IPS DF 6.9 (cell line): ENCODE measurements at regions not wholly inside any gene's neighbourhood (a gene's known extent, or its start where the extent isn't known, plus 50 kb on each side); places are given as distances from the start of the nearest gene placed in this dataset.

Experiments
- DNase-seq: peaks from one replicate; pipeline ENCODE4 v3.0.0-alpha.2; 2013; ENCODE audit warnings: low read depth, low spot score
- H3K27ac ChIP-seq: one replicate; pipeline ENCODE4 v1.5.1; 2013; ENCODE audit warnings: low read length, control low read depth
- H3K27me3 ChIP-seq: 2 replicates; pipeline ENCODE4 v1.6.1; 2013; ENCODE audit warnings: mild to moderate bottlenecking, low read length; ENCODE audit not compliant: control insufficient read depth, insufficient read depth
- H3K36me3 ChIP-seq: 2 replicates; pipeline ENCODE4 v1.6.1; 2013; ENCODE audit warnings: low read length; ENCODE audit not compliant: control insufficient read depth, insufficient read depth
- H3K4me1 ChIP-seq: 2 replicates; pipeline ENCODE4 v1.6.1; 2013; ENCODE audit warnings: low read length; ENCODE audit not compliant: control insufficient read depth, insufficient read depth
- H3K4me3 ChIP-seq: 2 replicates; pipeline ENCODE4 v1.5.1; 2013; ENCODE audit warnings: mild to moderate bottlenecking, low read length
- H3K9me3 ChIP-seq: 2 replicates; pipeline ENCODE4 v1.6.1; 2013; ENCODE audit warnings: low read length, inconsistent platforms; ENCODE audit not compliant: control insufficient read depth, insufficient read depth
- WGBS: extraction: QIAGEN DNeasy Blood & Tissue Kit; methylation state at CpG from one replicate; pipeline ENCODE4 v1.1.7; 2013; ENCODE audit warnings: mixed read lengths, missing lambda C conversion rate; ENCODE audit not compliant: insufficient read length, insufficient coverage; 5-methylcytosine and 5-hydroxymethylcytosine counted together

- no peaks in the 10 kb centered on the region for H3K27me3 ChIP-seq
- no peaks in the 10 kb centered on the region for H3K4me1 ChIP-seq
- no peak overlapping the region for H3K27ac ChIP-seq
- H3K9me3 ChIP-seq: no peaks in the 10 kb centered on the region
- H3K4me3 ChIP-seq: no peak overlapping the region
- H3K36me3 ChIP-seq: no peaks in the 10 kb centered on the region
- no peak for DNase-seq
Observed at GRCh38 chrX:20906571-20906970, 467.6 kb upstream of the CNKSR2 start.

GRCh38 chrX:20884565-20884964, 489.7 kb upstream of the CNKSR2 start:
- Histone ChIP-seq H3K27ac (no peak overlapping the region), H3K36me3 (no peaks in the 10 kb centered on the region), H3K4me3 (no peak overlapping the region), H3K9me3 (no peaks in the 10 kb centered on the region), H3K4me1 (no peaks in the 10 kb centered on the region), H3K27me3 (no peaks in the 10 kb centered on the region)
- WGBS: no CpG with 5 or more reads among the region's 3 CpGs
- no peak for DNase-seq

DNA sequence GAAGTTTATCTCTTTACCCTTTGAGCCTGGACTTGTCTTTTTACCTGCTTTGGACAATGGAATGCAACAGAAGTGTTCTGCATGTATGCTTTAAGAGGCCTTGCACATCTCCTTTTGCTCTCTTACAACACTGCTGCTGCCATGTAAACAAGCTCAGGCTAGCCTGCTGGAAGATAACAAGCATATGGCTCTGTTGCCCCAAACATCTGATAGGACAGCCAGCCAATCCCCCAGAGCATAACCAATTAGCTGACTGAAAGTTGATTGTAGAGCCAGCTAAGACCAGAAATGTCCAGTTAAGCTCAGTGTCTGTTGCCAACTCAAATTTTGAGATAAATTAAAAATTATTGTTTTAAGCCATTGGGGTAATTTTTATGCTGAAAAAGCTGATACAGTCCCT, 510.6 kb upstream of the CNKSR2 start:
- no peaks in the 10 kb centered on the region for H3K27me3 ChIP-seq
- H3K9me3 ChIP-seq: no peaks in the 10 kb centered on the region
- H3K36me3 ChIP-seq: no peaks in the 10 kb centered on the region
- H3K4me3 ChIP-seq: no peak overlapping the region
- no peak for DNase-seq
- H3K27ac ChIP-seq: no peak overlapping the region
- no peaks in the 10 kb centered on the region for H3K4me1 ChIP-seq

GRCh38 chrX:20861113-20861512, 513.1 kb upstream of the CNKSR2 start:
- Histone ChIP-seq H3K4me1 (no peaks in the 10 kb centered on the region), H3K27ac (no peak overlapping the region), H3K27me3 (no peaks in the 10 kb centered on the region), H3K4me3 (no peak overlapping the region), H3K9me3 (no peaks in the 10 kb centered on the region), H3K36me3 (no peaks in the 10 kb centered on the region)
- no peak for DNase-seq
- WGBS: no CpG with 5 or more reads among the region's 3 CpGs

GRCh38 chrX:20857746-20858145, 516.5 kb upstream of the CNKSR2 start:
- DNase-seq: no peak
- no peak overlapping the region for H3K27ac ChIP-seq
- H3K4me3 ChIP-seq: no peak overlapping the region
- H3K9me3 ChIP-seq: no peaks in the 10 kb centered on the region
- H3K36me3 ChIP-seq: no peaks in the 10 kb centered on the region
- no CpG with 5 or more reads among the region's 3 CpGs for WGBS
- no peaks in the 10 kb centered on the region for H3K27me3 ChIP-seq
- no peaks in the 10 kb centered on the region for H3K4me1 ChIP-seq

DNA sequence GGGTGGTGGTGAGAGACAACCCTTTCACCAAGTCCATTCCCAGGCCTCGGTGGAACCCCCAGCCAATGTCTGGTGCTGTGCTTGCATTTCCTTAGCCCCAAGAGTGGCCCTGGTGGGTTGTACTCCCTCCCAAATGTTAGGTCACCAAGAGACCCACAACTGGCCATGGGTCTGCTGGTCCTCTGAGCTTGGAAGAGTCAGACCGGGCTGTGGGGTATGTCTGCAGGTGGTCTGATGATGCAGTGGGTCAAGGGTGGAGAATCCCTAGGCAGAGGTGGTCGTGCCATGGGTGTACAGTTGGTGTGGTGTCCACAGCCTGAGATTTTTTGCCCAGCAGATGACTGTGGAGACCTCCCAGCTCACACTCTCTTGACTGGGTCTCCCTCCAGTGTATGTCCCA, 535.7 kb upstream of the CNKSR2 start:
- no peak for DNase-seq
- no peak overlapping the region for H3K4me3 ChIP-seq
- no peaks in the 10 kb centered on the region for H3K36me3 ChIP-seq
- no peak overlapping the region for H3K27ac ChIP-seq
- no peaks in the 10 kb centered on the region for H3K9me3 ChIP-seq
- H3K27me3 ChIP-seq: no peaks in the 10 kb centered on the region
- H3K4me1 ChIP-seq: no peaks in the 10 kb centered on the region
- no CpG with 5 or more reads among the region's 3 CpGs for WGBS

DNA sequence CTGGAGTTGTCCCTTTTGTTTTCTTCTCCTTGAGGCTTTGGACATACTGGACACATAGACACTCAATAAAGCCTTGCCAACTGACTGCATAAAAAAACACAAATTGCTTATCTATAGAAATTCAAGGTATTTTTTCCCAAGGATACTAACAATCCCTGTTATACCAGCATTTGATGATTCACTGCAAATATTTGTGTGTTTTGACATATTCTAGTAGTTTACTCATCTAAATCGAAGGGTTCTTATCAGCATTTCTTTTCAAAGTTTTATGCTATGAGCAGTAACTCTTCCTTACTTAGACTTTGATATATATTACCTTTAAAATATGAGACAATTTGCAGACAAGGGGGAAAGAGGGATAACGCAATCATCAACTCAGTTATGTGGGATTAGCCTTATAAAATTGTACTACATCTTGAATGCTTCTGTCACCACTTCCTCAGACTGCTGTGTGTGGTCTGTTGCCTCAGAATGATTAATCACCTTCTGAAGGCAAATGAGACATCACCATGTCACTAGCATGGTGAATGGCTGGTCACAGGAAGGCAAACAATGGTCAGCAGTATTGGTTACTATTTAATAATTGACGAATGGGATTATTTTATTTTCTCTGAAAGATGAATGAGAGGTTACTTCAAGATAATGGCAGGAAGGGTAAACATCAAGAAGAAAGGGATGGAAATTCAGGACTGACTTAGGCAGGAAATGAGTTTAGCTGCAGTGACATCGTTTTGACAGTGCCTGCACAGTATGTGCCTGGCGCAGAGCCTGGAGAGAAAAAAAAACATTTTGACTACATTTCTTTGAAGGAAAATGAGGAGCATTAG, 544.3 kb upstream of the CNKSR2 start:
- DNase-seq: no peak
- H3K4me3 ChIP-seq: no peak overlapping the region
- no CpG with 5 or more reads among the region's 5 CpGs for WGBS

DNA sequence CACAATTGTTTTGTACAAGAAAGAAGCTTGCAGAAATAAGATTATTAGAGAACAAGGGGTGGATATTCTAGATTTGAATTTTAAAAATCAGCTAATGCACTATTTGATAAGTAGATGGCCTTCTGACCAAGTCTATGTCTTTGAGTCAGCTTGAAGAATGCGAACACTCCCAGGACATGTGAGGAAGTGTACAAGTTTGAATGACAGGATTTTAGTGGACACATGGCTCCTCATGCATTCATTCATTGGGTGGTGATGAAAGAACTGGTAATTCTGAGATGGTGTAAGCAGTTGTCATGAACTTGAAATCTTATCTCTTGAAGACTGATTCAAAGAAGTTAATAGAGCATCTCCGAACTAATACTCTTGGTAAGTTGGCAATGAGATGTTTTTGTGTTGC, 548.2 kb upstream of the CNKSR2 start:
- no peaks in the 10 kb centered on the region for H3K9me3 ChIP-seq
- no CpG with 5 or more reads among the region's 2 CpGs for WGBS
- no peak overlapping the region for H3K27ac ChIP-seq
- H3K36me3 ChIP-seq: no peaks in the 10 kb centered on the region
- H3K4me3 ChIP-seq: no peak overlapping the region
- no peaks in the 10 kb centered on the region for H3K4me1 ChIP-seq
- no peak for DNase-seq
- no peaks in the 10 kb centered on the region for H3K27me3 ChIP-seq

More for the DNA sequence above, 544.3 kb upstream of the CNKSR2 start:
- Histone ChIP-seq H3K9me3 (no peaks in the 10 kb centered on the region), H3K27me3 (no peaks in the 10 kb centered on the region), H3K27ac (no peak overlapping the region), H3K4me1 (no peaks in the 10 kb centered on the region), H3K36me3 (no peaks in the 10 kb centered on the region)

- Histone ChIP-seq H3K36me3 (no peaks in the 10 kb centered on the region), H3K4me3 (no peak overlapping the region), H3K27ac (no peak overlapping the region), H3K4me1 (no peaks in the 10 kb centered on the region), H3K27me3 (no peaks in the 10 kb centered on the region), H3K9me3 (no peaks in the 10 kb centered on the region)
- no peak for DNase-seq
- no CpG with 5 or more reads among the region's 1 CpG for WGBS
Observed at GRCh38 chrX:20803971-20804370, 537.3 kb upstream of the RPS6KA3 start.

- H3K27ac ChIP-seq: no peak overlapping the region
- H3K4me1 ChIP-seq: no peaks in the 10 kb centered on the region
- H3K4me3 ChIP-seq: no peak overlapping the region
- no peaks in the 10 kb centered on the region for H3K36me3 ChIP-seq
- DNase-seq: no peak
- no peaks in the 10 kb centered on the region for H3K9me3 ChIP-seq
- H3K27me3 ChIP-seq: no peaks in the 10 kb centered on the region
- WGBS: no CpG with 5 or more reads among the region's 1 CpG
Observed at GRCh38 chrX:20802036-20802435, 535.3 kb upstream of the RPS6KA3 start.

DNA sequence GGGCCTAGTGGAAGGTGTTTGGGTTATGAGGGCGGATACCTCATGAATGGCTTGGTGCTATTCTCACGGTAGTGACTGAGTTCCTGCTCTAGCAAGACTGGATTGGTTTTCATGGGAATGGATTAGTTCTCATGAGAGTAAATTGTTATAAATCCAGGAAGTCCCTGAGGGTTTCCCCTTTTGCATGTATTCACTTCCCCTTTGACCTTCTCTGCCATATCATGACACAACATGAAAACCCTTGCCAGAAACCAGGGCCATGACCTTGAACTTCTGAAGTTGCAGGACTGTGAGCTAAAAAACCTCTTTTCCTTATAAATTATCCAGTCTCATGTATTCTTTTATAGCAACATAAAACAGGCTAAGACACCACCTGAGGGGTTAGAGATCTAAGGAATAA, 529.7 kb upstream of the RPS6KA3 start:
- Histone ChIP-seq H3K4me3 (no peak overlapping the region), H3K27me3 (no peaks in the 10 kb centered on the region), H3K27ac (no peak overlapping the region), H3K4me1 (no peaks in the 10 kb centered on the region), H3K36me3 (no peaks in the 10 kb centered on the region), H3K9me3 (no peaks in the 10 kb centered on the region)
- no peak for DNase-seq
- no CpG with 5 or more reads among the region's 2 CpGs for WGBS
